NT2/D1 (cell line): ENCODE measurements at regions not wholly inside any gene's neighbourhood (a gene's known extent, or its start where the extent isn't known, plus 50 kb on each side); places are given as distances from the start of the nearest gene placed in this dataset.

ENCODE experiments used
- DNase-seq: peaks from one replicate; pipeline ENCODE4 v3.0.0-alpha.2; 2011; ENCODE audit warnings: low read depth, low spot score
- H3K27me3 ChIP-seq: 2 replicates; pipeline ENCODE4 v1.6.0; 2011; ENCODE audit warnings: mild to moderate bottlenecking; ENCODE audit not compliant: insufficient read length, insufficient read depth
- H3K36me3 ChIP-seq: 2 replicates; pipeline ENCODE4 v1.6.1; 2011; ENCODE audit warnings: mild to moderate bottlenecking, low read length, mixed read lengths; ENCODE audit not compliant: insufficient read depth, insufficient read length
- H3K4me1 ChIP-seq: 2 replicates; pipeline ENCODE4 v1.5.1; 2011; ENCODE audit not compliant: insufficient read depth, insufficient read length
- H3K4me3 ChIP-seq: 2 replicates; pipeline ENCODE4 v1.5.1; 2011; ENCODE audit warnings: low read depth; ENCODE audit not compliant: insufficient read length
- H3K9ac ChIP-seq: 2 replicates; pipeline ENCODE4 v1.6.0; 2011; ENCODE audit warnings: low read depth; ENCODE audit not compliant: insufficient read length
- H3K9me3 ChIP-seq: 2 replicates; pipeline ENCODE4 v1.5.1; 2011; ENCODE audit warnings: mild to moderate bottlenecking, low read length; ENCODE audit not compliant: insufficient read depth
- SUZ12 ChIP-seq: IDR thresholded peaks from 2 replicates; pipeline ENCODE4 v1.6.1; 2011; ENCODE audit not compliant: insufficient read length, insufficient read depth; ENCODE audit errors: extremely low read depth
- YY1 ChIP-seq: IDR thresholded peaks from 2 replicates; pipeline ENCODE4 v1.6.1; 2011; ENCODE audit not compliant: insufficient read length, insufficient read depth
- ZNF274 ChIP-seq: IDR thresholded peaks from 2 replicates; pipeline ENCODE4 v1.6.1; 2011; ENCODE audit warnings: mild to moderate bottlenecking, low read depth, low read length

GRCh38 chr1:87600055-87600850 is 271.6 kb downstream of the LMO4 start:
- Histone ChIP-seq H3K4me3 (no peak overlapping the region), H3K9me3 (no peaks in the 10 kb centered on the region), H3K9ac (no peak overlapping the region), H3K4me1 (no peaks in the 10 kb centered on the region), H3K27me3 (no peaks in the 10 kb centered on the region), H3K36me3 (no peaks in the 10 kb centered on the region)
- no peak for TF ChIP-seq SUZ12
- no peak for TF ChIP-seq YY1
- no peak for TF ChIP-seq ZNF274
- no peak for DNase-seq

- Histone ChIP-seq H3K4me3 (no peak overlapping the region), H3K27me3 (no peaks in the 10 kb centered on the region), H3K9me3 (no peaks in the 10 kb centered on the region), H3K4me1 (no peaks in the 10 kb centered on the region), H3K36me3 (no peaks in the 10 kb centered on the region), H3K9ac (no peak overlapping the region)
- no peak for DNase-seq
- TF ChIP-seq YY1 (no peak), SUZ12 (no peak), ZNF274 (no peak)
Observed at GRCh38 chr1:87600854-87601253, 272.2 kb downstream of the LMO4 start.

GRCh38 chr1:87603626-87604025 is 274.9 kb downstream of the LMO4 start:
- H3K36me3 ChIP-seq, result no peaks in the 10 kb centered on the region
- no peaks in the 10 kb centered on the region for H3K9me3 ChIP-seq
- TF ChIP-seq SUZ12, result no peak
- TF ChIP-seq ZNF274, result no peak
- TF ChIP-seq YY1, result no peak
- no peak overlapping the region for H3K9ac ChIP-seq
- no peak overlapping the region for H3K4me3 ChIP-seq
- H3K4me1 ChIP-seq, result no peaks in the 10 kb centered on the region
- no peaks in the 10 kb centered on the region for H3K27me3 ChIP-seq
- no peak for DNase-seq

GRCh38 chr1:87612956-87613355 is 284.3 kb downstream of the LMO4 start:
- H3K36me3 ChIP-seq, result no peaks in the 10 kb centered on the region
- no peak overlapping the region for H3K9ac ChIP-seq
- no peaks in the 10 kb centered on the region for H3K4me1 ChIP-seq
- H3K9me3 ChIP-seq, result no peaks in the 10 kb centered on the region
- no peak overlapping the region for H3K4me3 ChIP-seq
- no peak for DNase-seq
- H3K27me3 ChIP-seq, result no peaks in the 10 kb centered on the region
- no peak for TF ChIP-seq YY1
- no peak for TF ChIP-seq SUZ12
- no peak for TF ChIP-seq ZNF274

GRCh38 chr1:87615491-87615890 is 286.8 kb downstream of the LMO4 start:
- H3K4me1 ChIP-seq, result no peaks in the 10 kb centered on the region
- H3K27me3 ChIP-seq, result no peaks in the 10 kb centered on the region
- H3K9ac ChIP-seq, result no peak overlapping the region
- H3K4me3 ChIP-seq, result no peak overlapping the region
- no peaks in the 10 kb centered on the region for H3K36me3 ChIP-seq
- H3K9me3 ChIP-seq, result peaks cover 4% of the 10 kb centered on the region; the same call in 1 of the 2 replicates
- DNase-seq, result no peak
- TF ChIP-seq YY1 (no peak), SUZ12 (no peak), ZNF274 (no peak)

GRCh38 chr1:87615901-87616300 is 287.2 kb downstream of the LMO4 start:
- Histone ChIP-seq H3K9me3 (peaks cover 4% of the 10 kb centered on the region; the same call in 1 of the 2 replicates), H3K36me3 (no peaks in the 10 kb centered on the region), H3K4me1 (no peaks in the 10 kb centered on the region), H3K9ac (no peak overlapping the region), H3K27me3 (no peaks in the 10 kb centered on the region), H3K4me3 (no peak overlapping the region)
- no peak for TF ChIP-seq YY1
- no peak for TF ChIP-seq SUZ12
- TF ChIP-seq ZNF274, result no peak
- DNase-seq, result no peak

GRCh38 chr1:87620807-87621206 is 292.1 kb downstream of the LMO4 start:
- TF ChIP-seq SUZ12 (no peak), ZNF274 (no peak), YY1 (no peak)
- Histone ChIP-seq H3K36me3 (no peaks in the 10 kb centered on the region), H3K4me1 (no peaks in the 10 kb centered on the region), H3K4me3 (no peak overlapping the region), H3K9me3 (peaks cover 4% of the 10 kb centered on the region; the same call in 1 of the 2 replicates), H3K27me3 (no peaks in the 10 kb centered on the region), H3K9ac (no peak overlapping the region)
- no peak for DNase-seq
